ENCODE measurements at regions not wholly inside any gene's neighbourhood (a gene's known extent, or its start where the extent isn't known, plus 50 kb on each side); places are given as distances from the start of the nearest gene placed in this dataset.
A peak's percentile ranks its signal among the peaks of the same experiment; 100 is the strongest.

GRCh38 chr17:77395501-77396048 is 254.8 kb downstream of the SEC14L1 start:
- H3K4me3 Mint-ChIP-seq = no peak overlapping the region

GRCh38 chr17:77396610-77397009 is 255.8 kb downstream of the SEC14L1 start:
- no peaks in the 10 kb centered on the region for H3K9me3 Mint-ChIP-seq

More at GRCh38 chr17:77395501-77396048, 254.8 kb downstream of the SEC14L1 start:
- H3K9me3 Mint-ChIP-seq = no peaks in the 10 kb centered on the region
- H3K4me1 Mint-ChIP-seq = peaks cover 71% of the 10 kb centered on the region
- peaks cover 16% of the 10 kb centered on the region for H3K36me3 Mint-ChIP-seq
- POLR2A ChIA-PET = no interaction called here
- H3K27me3 Mint-ChIP-seq = no peaks in the 10 kb centered on the region
- DNase-seq (no peak), ATAC-seq (ENCODE audit: low read depth) (no peak)
- no peak overlapping the region for H3K27ac Mint-ChIP-seq

GRCh38 chr17:77398274-77398673 is 257.5 kb downstream of the SEC14L1 start:
- POLR2A ChIA-PET = interaction anchor here (0.7 to 1.0 kb wide), 3 partner anchors 9 to 67 kb away, joined by 3 to 5 read pairs (median 4); no protein-coding TSS in a partner anchor
- H3K27ac Mint-ChIP-seq = peak overlapping the region; percentile 65
- H3K9me3 Mint-ChIP-seq = no peaks in the 10 kb centered on the region
- H3K4me3 Mint-ChIP-seq = no peak overlapping the region
- no peak for DNase-seq
- peaks cover 64% of the 10 kb centered on the region for H3K4me1 Mint-ChIP-seq
- H3K36me3 Mint-ChIP-seq = peaks cover 23% of the 10 kb centered on the region
- no peaks in the 10 kb centered on the region for H3K27me3 Mint-ChIP-seq
- no peak for ATAC-seq (ENCODE audit: low read depth)

More at GRCh38 chr17:77396610-77397009, 255.8 kb downstream of the SEC14L1 start:
- peaks cover 67% of the 10 kb centered on the region for H3K4me1 Mint-ChIP-seq
- POLR2A ChIA-PET = interaction anchor here (1.3 kb wide), 1 partner anchor 20 kb away, joined by 4 read pairs; no protein-coding TSS in a partner anchor
- H3K36me3 Mint-ChIP-seq = peaks cover 17% of the 10 kb centered on the region
- no peak overlapping the region for H3K4me3 Mint-ChIP-seq
- ATAC-seq (ENCODE audit: low read depth) = no peak
- no peaks in the 10 kb centered on the region for H3K27me3 Mint-ChIP-seq
- peak overlapping the region; percentile 23 for H3K27ac Mint-ChIP-seq
- DNase-seq = no peak

GRCh38 chr17:77399319-77399957 is 258.7 kb downstream of the SEC14L1 start:
- Mint-ChIP-seq H3K27me3 (no peaks in the 10 kb centered on the region), H3K36me3 (peaks cover 28% of the 10 kb centered on the region), H3K9me3 (no peaks in the 10 kb centered on the region), H3K27ac (peak overlapping the region; percentile 88), H3K4me1 (peaks cover 67% of the 10 kb centered on the region), H3K4me3 (peak overlapping the region; percentile 84)
- ATAC-seq (ENCODE audit: low read depth) = no peak
- POLR2A ChIA-PET = interaction anchor here (0.7 to 2.7 kb wide), 17 partner anchors 8 to 559 kb away, joined by 3 to 39 read pairs (median 5); partner anchors contain the start of gene TNRC6C
- DNase-seq = no peak

- POLR2A ChIA-PET = interaction anchor here (0.7 to 2.7 kb wide), 24 partner anchors 9 to 558 kb away, joined by 3 to 39 read pairs (median 4); partner anchors contain the start of gene TNRC6C
- Mint-ChIP-seq H3K4me3 (peak overlapping the region; percentile 84), H3K9me3 (no peaks in the 10 kb centered on the region), H3K36me3 (peaks cover 33% of the 10 kb centered on the region), H3K27ac (peak overlapping the region; percentile 88), H3K4me1 (peaks cover 73% of the 10 kb centered on the region), H3K27me3 (no peaks in the 10 kb centered on the region)
- ATAC-seq (ENCODE audit: low read depth) (peak; percentile 66), DNase-seq (peak; percentile 83)
Observed at GRCh38 chr17:77400445-77400870, 259.7 kb downstream of the SEC14L1 start.

GRCh38 chr17:77402159-77402731 is 261.5 kb downstream of the SEC14L1 start:
- Mint-ChIP-seq H3K4me3 (peak overlapping the region; percentile 51), H3K4me1 (peaks cover 79% of the 10 kb centered on the region), H3K27ac (peak overlapping the region; percentile 76), H3K36me3 (peaks cover 29% of the 10 kb centered on the region), H3K9me3 (no peaks in the 10 kb centered on the region), H3K27me3 (no peaks in the 10 kb centered on the region)
- DNase-seq (no peak), ATAC-seq (ENCODE audit: low read depth) (no peak)
- POLR2A ChIA-PET = interaction anchor here (0.9 to 2.5 kb wide), 5 partner anchors 14 to 556 kb away, joined by 3 to 8 read pairs (median 7); partner anchors contain the start of gene TNRC6C

GRCh38 chr17:77403854-77404253 is 263.1 kb downstream of the SEC14L1 start:
- no peaks in the 10 kb centered on the region for H3K27me3 Mint-ChIP-seq
- H3K9me3 Mint-ChIP-seq = no peaks in the 10 kb centered on the region
- ATAC-seq (ENCODE audit: low read depth) (no peak), DNase-seq (no peak)
- H3K4me3 Mint-ChIP-seq = peak overlapping the region; percentile 78
- H3K36me3 Mint-ChIP-seq = peaks cover 29% of the 10 kb centered on the region
- peak overlapping the region; percentile 91 for H3K27ac Mint-ChIP-seq
- POLR2A ChIA-PET = interaction anchor here (0.7 to 3.6 kb wide), 8 partner anchors 12 to 554 kb away, joined by 3 to 36 read pairs (median 6); partner anchors contain the start of gene TNRC6C
- peaks cover 76% of the 10 kb centered on the region for H3K4me1 Mint-ChIP-seq

GRCh38 chr17:77404812-77405581 is 264.2 kb downstream of the SEC14L1 start:
- POLR2A ChIA-PET = interaction anchor here (0.6 to 8.4 kb wide), 18 partner anchors 11 to 90 kb away, joined by 3 to 58 read pairs (median 6); no protein-coding TSS in a partner anchor
- H3K4me3 Mint-ChIP-seq = peak overlapping the region; percentile 78
- H3K4me1 Mint-ChIP-seq = peaks cover 73% of the 10 kb centered on the region
- ATAC-seq (ENCODE audit: low read depth) = peak; percentile 74
- no peaks in the 10 kb centered on the region for H3K9me3 Mint-ChIP-seq
- H3K27ac Mint-ChIP-seq = peak overlapping the region; percentile 91
- H3K36me3 Mint-ChIP-seq = peaks cover 31% of the 10 kb centered on the region
- peak; percentile 81 for DNase-seq
- no peaks in the 10 kb centered on the region for H3K27me3 Mint-ChIP-seq

GRCh38 chr17:77405867-77406732 is 265.3 kb downstream of the SEC14L1 start:
- POLR2A ChIA-PET = interaction anchor here (0.7 to 8.4 kb wide), 12 partner anchors 14 to 53 kb away, joined by 3 to 58 read pairs (median 7); no protein-coding TSS in a partner anchor
- no peaks in the 10 kb centered on the region for H3K9me3 Mint-ChIP-seq
- no peaks in the 10 kb centered on the region for H3K27me3 Mint-ChIP-seq
- peak overlapping the region; percentile 78 for H3K4me3 Mint-ChIP-seq
- peaks cover 39% of the 10 kb centered on the region for H3K36me3 Mint-ChIP-seq
- H3K4me1 Mint-ChIP-seq = peaks cover 71% of the 10 kb centered on the region
- no peak for DNase-seq
- H3K27ac Mint-ChIP-seq = peak overlapping the region; percentile 91
- no peak for ATAC-seq (ENCODE audit: low read depth)

GRCh38 chr17:77407321-77408277 is 266.8 kb downstream of the SEC14L1 start:
- Mint-ChIP-seq H3K9me3 (no peaks in the 10 kb centered on the region), H3K36me3 (peaks cover 40% of the 10 kb centered on the region), H3K27ac (peak overlapping the region; percentile 76), H3K4me3 (peak overlapping the region; percentile 65), H3K27me3 (no peaks in the 10 kb centered on the region), H3K4me1 (peaks cover 71% of the 10 kb centered on the region)
- ATAC-seq (ENCODE audit: low read depth) (no peak), DNase-seq (no peak)
- POLR2A ChIA-PET = interaction anchor here (0.5 to 8.4 kb wide), 5 partner anchors 13 to 1129 kb away, joined by 3 to 58 read pairs (median 4); no protein-coding TSS in a partner anchor

- no peak for DNase-seq
- ATAC-seq (ENCODE audit: low read depth) = no peak
- H3K27me3 Mint-ChIP-seq = no peaks in the 10 kb centered on the region
- H3K9me3 Mint-ChIP-seq = no peaks in the 10 kb centered on the region
- H3K4me3 Mint-ChIP-seq = peak overlapping the region; percentile 65
- peaks cover 70% of the 10 kb centered on the region for H3K4me1 Mint-ChIP-seq
- POLR2A ChIA-PET = interaction anchor here (0.5 to 8.4 kb wide), 6 partner anchors 8 to 1130 kb away, joined by 3 to 58 read pairs (median 8); no protein-coding TSS in a partner anchor
- peaks cover 40% of the 10 kb centered on the region for H3K36me3 Mint-ChIP-seq
- peak overlapping the region; percentile 76 for H3K27ac Mint-ChIP-seq
Observed at GRCh38 chr17:77408284-77408683, 267.5 kb downstream of the SEC14L1 start.

Measured in activated naive CD8-positive, alpha-beta T cell treated with anti-CD3 and anti-CD28 coated beads, Interleukin-2, amount 10 ng/mL, durations not matched to agents 7 days and 5 days (primary cell).